ENCODE measurements at regions not wholly inside any gene's neighbourhood (a gene's known extent, or its start where the extent isn't known, plus 50 kb on each side); places are given as distances from the start of the nearest gene placed in this dataset.

GRCh38 chr7:17690030-17690429 is 250.3 kb downstream of the SNX13 start:
- no peak for TF ChIP-seq EZH2 (IDR thresholded peaks at IDR 0.05; ENCODE audit: borderline replicate concordance, low read depth, low read length, poor library complexity, severe bottlenecking)
- TF ChIP-seq CTCF (conservative IDR thresholded peaks at IDR 0.05; ENCODE audit: low read depth, low read length): no peak
